Activated CD4-positive, alpha-beta memory T cell treated with anti-CD3 and anti-CD28 coated beads for 36 hours (primary cell): ENCODE measurements at regions not wholly inside any gene's neighbourhood (a gene's known extent, or its start where the extent isn't known, plus 50 kb on each side); places are given as distances from the start of the nearest gene placed in this dataset.
"Not testable (repeated sequence)": the region's sequence is repeated elsewhere in the genome, so short reads cannot be mapped to it uniquely, and the experiment has no call there.

Source experiments
- CTCF ChIA-PET: fragments of 350-600 bp; sonication (Branson Sonifier 250); formaldehyde crosslinking; loops from one replicate; lab custom pipeline; 2021; ENCODE audit warnings: antibody characterized with exemption, inconsistent platforms; lab: Charles Lee
- POLR2A ChIA-PET: fragments of 350-600 bp; sonication (Branson Sonifier 250); formaldehyde crosslinking; loops from one replicate; lab custom pipeline; 2021; ENCODE audit warnings: antibody characterized with exemption; lab: Charles Lee
- DNase-seq: peaks from one replicate; pipeline ENCODE4 v3.0.0-alpha.2; 2020
- H3K27ac Mint-ChIP-seq: one replicate; pipeline ENCODE4 v1.8.0; 2021; ENCODE audit warnings: mixed read lengths
- H3K27me3 Mint-ChIP-seq: one replicate; pipeline ENCODE4 v1.8.0; 2021; ENCODE audit warnings: mixed read lengths
- H3K36me3 Mint-ChIP-seq: one replicate; pipeline ENCODE4 v1.8.0; 2021; ENCODE audit warnings: mixed read lengths
- H3K4me1 Mint-ChIP-seq: one replicate; pipeline ENCODE4 v1.8.0; 2021; ENCODE audit warnings: low read depth, mixed read lengths
- H3K4me3 Mint-ChIP-seq: one replicate; pipeline ENCODE4 v1.8.0; 2021; ENCODE audit warnings: mild to moderate bottlenecking, mixed read lengths
- H3K9me3 Mint-ChIP-seq: one replicate; pipeline ENCODE4 v1.8.0; 2021; ENCODE audit warnings: mixed read lengths
- intact Hi-C: fragments of 100-400 bp; cut with micrococcal nuclease; formaldehyde crosslinking; loops from one replicate; pipeline ENCODE4 v1.15.1; 2023

GRCh38 chr3:177352424-177352823 lies 155.1 kb upstream of the TBL1XR1 start:
- Mint-ChIP-seq H3K27ac (no peak overlapping the region), H3K9me3 (no peaks in the 10 kb centered on the region), H3K4me3 (no peak overlapping the region), H3K36me3 (no peaks in the 10 kb centered on the region), H3K4me1 (peaks cover 37% of the 10 kb centered on the region), H3K27me3 (no peaks in the 10 kb centered on the region)
- CTCF ChIA-PET, result no interaction called here
- intact Hi-C loops, result no loop called here
- DNase-seq, result no peak
- POLR2A ChIA-PET, result no interaction called here

- H3K4me3 Mint-ChIP-seq, result no peak overlapping the region
- no peak for DNase-seq
- H3K27me3 Mint-ChIP-seq, result no peaks in the 10 kb centered on the region
- no peak overlapping the region for H3K27ac Mint-ChIP-seq
- peaks cover 44% of the 10 kb centered on the region for H3K4me1 Mint-ChIP-seq
- ChIA-PET CTCF (no interaction called here), POLR2A (no interaction called here)
- H3K36me3 Mint-ChIP-seq, result no peaks in the 10 kb centered on the region
- no peaks in the 10 kb centered on the region for H3K9me3 Mint-ChIP-seq
- intact Hi-C loops, result no loop called here
Observed at GRCh38 chr3:177353140-177353539, 155.9 kb upstream of the TBL1XR1 start.

GRCh38 chr3:177353879-177354278 lies 156.6 kb upstream of the TBL1XR1 start:
- H3K9me3 Mint-ChIP-seq, H3K27ac Mint-ChIP-seq, H3K36me3 Mint-ChIP-seq, intact Hi-C loops, CTCF ChIA-PET, POLR2A ChIA-PET, DNase-seq, H3K27me3 Mint-ChIP-seq, H3K4me3 Mint-ChIP-seq: not testable (repeated sequence)
- peaks cover 52% of the 10 kb centered on the region for H3K4me1 Mint-ChIP-seq

- Mint-ChIP-seq H3K27me3 (no peaks in the 10 kb centered on the region), H3K27ac (no peak overlapping the region), H3K36me3 (no peaks in the 10 kb centered on the region), H3K4me3 (no peak overlapping the region), H3K4me1 (peaks cover 56% of the 10 kb centered on the region), H3K9me3 (no peaks in the 10 kb centered on the region)
- intact Hi-C loops, result no loop called here
- ChIA-PET POLR2A (no interaction called here), CTCF (no interaction called here)
- DNase-seq, result no peak
Observed at GRCh38 chr3:177354466-177354865, 157.2 kb upstream of the TBL1XR1 start.

- Mint-ChIP-seq H3K36me3 (no peaks in the 10 kb centered on the region), H3K4me3 (no peak overlapping the region), H3K4me1 (peaks cover 64% of the 10 kb centered on the region), H3K27me3 (no peaks in the 10 kb centered on the region), H3K9me3 (no peaks in the 10 kb centered on the region), H3K27ac (peak overlapping the region; percentile 3)
- intact Hi-C loops, result loop anchor here (5.0 kb wide), 1 partner anchor 241 kb away; no protein-coding TSS in a partner anchor
- no peak for DNase-seq
- CTCF ChIA-PET, result no interaction called here
- POLR2A ChIA-PET, result no interaction called here
Observed at GRCh38 chr3:177356113-177356512, 158.8 kb upstream of the TBL1XR1 start.

- POLR2A ChIA-PET, result interaction anchor here (0.6 to 2.4 kb wide), 2 partner anchors 20 to 70 kb away, joined by 3 to 11 read pairs; no protein-coding TSS in a partner anchor
- Mint-ChIP-seq H3K27me3 (no peaks in the 10 kb centered on the region), H3K4me3 (no peak overlapping the region), H3K36me3 (no peaks in the 10 kb centered on the region), H3K9me3 (no peaks in the 10 kb centered on the region), H3K4me1 (peaks cover 63% of the 10 kb centered on the region), H3K27ac (peak overlapping the region; percentile 94)
- intact Hi-C loops, result loop anchor here (5.0 kb wide), 1 partner anchor 240 kb away; no protein-coding TSS in a partner anchor
- CTCF ChIA-PET, result interaction anchor here (0.6 to 1.3 kb wide), 2 partner anchors 42 to 246 kb away, joined by 3 read pairs; no protein-coding TSS in a partner anchor
- no peak for DNase-seq
Observed at GRCh38 chr3:177356952-177357351, 159.7 kb upstream of the TBL1XR1 start.

- CTCF ChIA-PET, result interaction anchor here (0.6 to 1.6 kb wide), 4 partner anchors 20 to 246 kb away, joined by 3 to 7 read pairs (median 4); no protein-coding TSS in a partner anchor
- Mint-ChIP-seq H3K27ac (peak overlapping the region; percentile 94), H3K36me3 (no peaks in the 10 kb centered on the region), H3K4me1 (peaks cover 58% of the 10 kb centered on the region), H3K4me3 (peak overlapping the region; percentile 70), H3K9me3 (no peaks in the 10 kb centered on the region), H3K27me3 (no peaks in the 10 kb centered on the region)
- intact Hi-C loops, result loop anchor here (1.0 to 5.0 kb wide), 7 partner anchors 12 to 299 kb away; no protein-coding TSS in a partner anchor
- peak; percentile 46 for DNase-seq
- POLR2A ChIA-PET, result interaction anchor here (0.6 to 4.7 kb wide), 4 partner anchors 11 to 160 kb away, joined by 3 to 79 read pairs (median 17); partner anchors contain the start of gene TBL1XR1
Observed at GRCh38 chr3:177357352-177358090, 160.2 kb upstream of the TBL1XR1 start.

GRCh38 chr3:177358091-177358976 lies 161.1 kb upstream of the TBL1XR1 start:
- Mint-ChIP-seq H3K36me3 (no peaks in the 10 kb centered on the region), H3K4me3 (peak overlapping the region; percentile 70), H3K4me1 (peaks cover 55% of the 10 kb centered on the region), H3K27me3 (no peaks in the 10 kb centered on the region), H3K9me3 (no peaks in the 10 kb centered on the region), H3K27ac (peak overlapping the region; percentile 94)
- ChIA-PET CTCF (interaction anchor here (0.9 to 4.3 kb wide), 4 partner anchors 21 to 307 kb away, joined by 3 to 20 read pairs (median 6); no protein-coding TSS in a partner anchor), POLR2A (interaction anchor here (0.9 to 4.7 kb wide), 5 partner anchors 12 to 300 kb away, joined by 4 to 79 read pairs (median 11); partner anchors contain the start of gene TBL1XR1)
- intact Hi-C loops, result loop anchor here (1.0 to 5.0 kb wide), 7 partner anchors 13 to 300 kb away; no protein-coding TSS in a partner anchor
- DNase-seq, result peak; percentile 83

GRCh38 chr3:177358977-177359592 lies 161.8 kb upstream of the TBL1XR1 start:
- intact Hi-C loops, result loop anchor here (1.0 to 5.0 kb wide), 8 partner anchors 14 to 301 kb away; no protein-coding TSS in a partner anchor
- DNase-seq, result peak; percentile 62
- H3K36me3 Mint-ChIP-seq, result no peaks in the 10 kb centered on the region
- no peaks in the 10 kb centered on the region for H3K27me3 Mint-ChIP-seq
- H3K27ac Mint-ChIP-seq, result peak overlapping the region; percentile 94
- ChIA-PET POLR2A (interaction anchor here (0.6 to 4.7 kb wide), 11 partner anchors 13 to 301 kb away, joined by 3 to 79 read pairs (median 5); partner anchors contain the start of gene TBL1XR1), CTCF (interaction anchor here (0.7 to 4.3 kb wide), 12 partner anchors 13 to 308 kb away, joined by 3 to 20 read pairs (median 4); partner anchors contain the start of gene TBL1XR1)
- peak overlapping the region; percentile 70 for H3K4me3 Mint-ChIP-seq
- no peaks in the 10 kb centered on the region for H3K9me3 Mint-ChIP-seq
- peaks cover 55% of the 10 kb centered on the region for H3K4me1 Mint-ChIP-seq

- Mint-ChIP-seq H3K27ac (peak overlapping the region; percentile 94), H3K27me3 (no peaks in the 10 kb centered on the region), H3K4me1 (peaks cover 55% of the 10 kb centered on the region), H3K4me3 (peak overlapping the region; percentile 70), H3K36me3 (no peaks in the 10 kb centered on the region), H3K9me3 (no peaks in the 10 kb centered on the region)
- intact Hi-C loops, result loop anchor here (1.0 to 5.0 kb wide), 11 partner anchors 19 to 1788 kb away; partner anchors contain the start of gene PIK3CA
- POLR2A ChIA-PET, result interaction anchor here (0.6 to 4.7 kb wide), 11 partner anchors 10 to 236 kb away, joined by 3 to 79 read pairs (median 5); partner anchors contain the start of gene TBL1XR1
- CTCF ChIA-PET, result interaction anchor here (0.7 to 4.3 kb wide), 15 partner anchors 14 to 419 kb away, joined by 3 to 20 read pairs (median 4); partner anchors contain the start of gene TBL1XR1
- DNase-seq, result peak; percentile 97
Observed at GRCh38 chr3:177359593-177360357, 162.5 kb upstream of the TBL1XR1 start.
